Caco-2 (cell line): ENCODE measurements at regions not wholly inside any gene's neighbourhood (a gene's known extent, or its start where the extent isn't known, plus 50 kb on each side); places are given as distances from the start of the nearest gene placed in this dataset.

ENCODE experiments used
- BruUV-seq: library from RNA; stranded (reverse); fragments of 400-500 nt; replicated peaks from 2 replicates; lab custom pipeline; 2021; lab: Mats Ljungman, UMichigan
- CTCF ChIA-PET: fragments of 300-600 bp; sonication (Branson Sonifier 250); formaldehyde crosslinking; loops from one replicate; lab custom pipeline; 2022; ENCODE audit warnings: antibody characterized with exemption; lab: Charles Lee
- POLR2A ChIA-PET: fragments of 300-600 bp; sonication (Branson Sonifier 250); formaldehyde crosslinking; loops from one replicate; lab custom pipeline; 2022; ENCODE audit warnings: antibody characterized with exemption; lab: Charles Lee
- DNase-seq, 2 experiments: peaks; one replicate each; pipeline versions ENCODE4 v3.0.0 to v3.0.0-alpha.2; 2020 to 2022
- H3K27me3 ChIP-seq: replicated peaks from 2 replicates; pipeline ENCODE4 v1.6.0; 2011; ENCODE audit warnings: low read length; ENCODE audit not compliant: control insufficient read depth, insufficient read depth
- H3K36me3 ChIP-seq: 2 replicates; pipeline ENCODE4 v1.5.1; 2011; ENCODE audit warnings: low read length; ENCODE audit not compliant: control insufficient read depth, insufficient read depth
- H3K4me1 ChIP-seq: fragments of 250-450 bp; sonication (Bioruptor Pico); 2 replicates; pipeline ENCODE4 v1.5.1; 2020; ENCODE audit warnings: mild to moderate bottlenecking
- H3K4me3 ChIP-seq: 2 replicates; pipeline ENCODE4 v1.5.1; 2011; ENCODE audit warnings: low read depth, mild to moderate bottlenecking, control low read depth, low read length
- H3K9me3 ChIP-seq: fragments of 250-450 bp; sonication (Bioruptor Pico); 2 replicates; pipeline ENCODE4 v1.5.1; 2020; ENCODE audit warnings: mild to moderate bottlenecking, moderate library complexity
- H3K27ac Mint-ChIP-seq: one replicate; pipeline ENCODE4 v1.8.0; 2022; ENCODE audit warnings: mixed read lengths; ENCODE audit not compliant: unreplicated experiment
- H3K27me3 Mint-ChIP-seq: one replicate; pipeline ENCODE4 v1.8.0; 2022; ENCODE audit warnings: mixed read lengths; ENCODE audit not compliant: insufficient read depth, unreplicated experiment
- H3K36me3 Mint-ChIP-seq: one replicate; pipeline ENCODE4 v1.8.0; 2022; ENCODE audit warnings: mild to moderate bottlenecking, mixed read lengths; ENCODE audit not compliant: insufficient read depth, unreplicated experiment
- H3K4me1 Mint-ChIP-seq: one replicate; pipeline ENCODE4 v1.8.0; 2022; ENCODE audit warnings: low read depth, mixed read lengths; ENCODE audit not compliant: unreplicated experiment
- H3K4me3 Mint-ChIP-seq: one replicate; pipeline ENCODE4 v1.8.0; 2022; ENCODE audit warnings: mild to moderate bottlenecking, moderate library complexity, mixed read lengths; ENCODE audit not compliant: unreplicated experiment
- H3K9me3 Mint-ChIP-seq: one replicate; pipeline ENCODE4 v1.8.0; 2022; ENCODE audit warnings: mixed read lengths; ENCODE audit not compliant: unreplicated experiment
- intact Hi-C: fragments of 100-400 bp; cut with micrococcal nuclease; formaldehyde crosslinking; loops from one replicate; pipeline ENCODE4 v1.10.0; 2022; ENCODE audit not compliant: unreplicated experiment
- TF ChIP-seq, protein P1 (sequence below), 2 experiments: fragments of 200-600 bp in 1 of 2; IDR thresholded peaks; 1 replicate in 1 of 2; 2 replicates in 1 of 2; pipeline versions ENCODE4 v1.5.1 to v1.8.0; 2011 to 2022; ENCODE audit warnings: antibody characterized with exemption in 1 of 2, control low read depth in 1 of 2, inconsistent platforms in 1 of 2, low read depth in 1 of 2, low read length in 1 of 2, mild to moderate bottlenecking in 1 of 2, moderate library complexity in 1 of 2; ENCODE audit not compliant: insufficient read depth in 1 of 2, severe bottlenecking in 1 of 2, unreplicated experiment in 1 of 2

DNA sequence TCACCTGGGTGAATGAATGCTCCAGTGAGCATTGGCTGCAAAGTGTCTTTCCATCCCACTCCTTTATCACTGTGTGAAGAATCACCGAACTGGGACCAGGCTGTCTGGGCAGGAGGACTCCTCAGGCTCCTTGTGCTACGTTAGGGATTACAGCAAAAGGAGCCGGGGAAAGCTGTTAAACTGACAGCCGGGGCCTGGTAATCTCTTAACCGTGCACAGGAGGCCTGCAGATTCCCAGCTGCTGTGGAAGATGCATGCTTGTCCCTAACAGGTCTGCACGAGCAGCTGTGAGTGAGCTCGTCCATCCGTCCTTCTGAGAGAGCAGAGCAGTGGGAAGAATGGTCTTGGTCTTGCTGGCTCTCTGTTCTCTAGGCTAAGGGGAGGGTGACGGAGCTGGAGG, 231.5 kb downstream of the AACS start:
- Histone ChIP-seq H3K27me3 (peaks cover 2% of the 10 kb centered on the region; the same call in 1 of the 2 replicates), H3K4me3 (no peak overlapping the region), H3K9me3 (no peaks in the 10 kb centered on the region), H3K4me1 (no peaks in the 10 kb centered on the region), H3K36me3 (no peaks in the 10 kb centered on the region)
- POLR2A ChIA-PET: no interaction called here
- intact Hi-C loops: no loop called here
- Mint-ChIP-seq H3K4me3 (no peak overlapping the region), H3K4me1 (no peaks in the 10 kb centered on the region), H3K9me3 (no peaks in the 10 kb centered on the region), H3K36me3 (no peaks in the 10 kb centered on the region), H3K27me3 (peaks cover 24% of the 10 kb centered on the region), H3K27ac (no peak overlapping the region)
- CTCF ChIA-PET: no interaction called here
- DNase-seq: no peak
- BruUV-seq: no TSS peak
- TF ChIP-seq, protein P1, sequence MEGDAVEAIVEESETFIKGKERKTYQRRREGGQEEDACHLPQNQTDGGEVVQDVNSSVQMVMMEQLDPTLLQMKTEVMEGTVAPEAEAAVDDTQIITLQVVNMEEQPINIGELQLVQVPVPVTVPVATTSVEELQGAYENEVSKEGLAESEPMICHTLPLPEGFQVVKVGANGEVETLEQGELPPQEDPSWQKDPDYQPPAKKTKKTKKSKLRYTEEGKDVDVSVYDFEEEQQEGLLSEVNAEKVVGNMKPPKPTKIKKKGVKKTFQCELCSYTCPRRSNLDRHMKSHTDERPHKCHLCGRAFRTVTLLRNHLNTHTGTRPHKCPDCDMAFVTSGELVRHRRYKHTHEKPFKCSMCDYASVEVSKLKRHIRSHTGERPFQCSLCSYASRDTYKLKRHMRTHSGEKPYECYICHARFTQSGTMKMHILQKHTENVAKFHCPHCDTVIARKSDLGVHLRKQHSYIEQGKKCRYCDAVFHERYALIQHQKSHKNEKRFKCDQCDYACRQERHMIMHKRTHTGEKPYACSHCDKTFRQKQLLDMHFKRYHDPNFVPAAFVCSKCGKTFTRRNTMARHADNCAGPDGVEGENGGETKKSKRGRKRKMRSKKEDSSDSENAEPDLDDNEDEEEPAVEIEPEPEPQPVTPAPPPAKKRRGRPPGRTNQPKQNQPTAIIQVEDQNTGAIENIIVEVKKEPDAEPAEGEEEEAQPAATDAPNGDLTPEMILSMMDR (IDR thresholded peaks at IDR 0.05; ENCODE audit: insufficient read depth in 1 of 2, low read depth in 1 of 2, low read length in 1 of 2, severe bottlenecking in 1 of 2, unreplicated experiment in 1 of 2): no peak

DNA sequence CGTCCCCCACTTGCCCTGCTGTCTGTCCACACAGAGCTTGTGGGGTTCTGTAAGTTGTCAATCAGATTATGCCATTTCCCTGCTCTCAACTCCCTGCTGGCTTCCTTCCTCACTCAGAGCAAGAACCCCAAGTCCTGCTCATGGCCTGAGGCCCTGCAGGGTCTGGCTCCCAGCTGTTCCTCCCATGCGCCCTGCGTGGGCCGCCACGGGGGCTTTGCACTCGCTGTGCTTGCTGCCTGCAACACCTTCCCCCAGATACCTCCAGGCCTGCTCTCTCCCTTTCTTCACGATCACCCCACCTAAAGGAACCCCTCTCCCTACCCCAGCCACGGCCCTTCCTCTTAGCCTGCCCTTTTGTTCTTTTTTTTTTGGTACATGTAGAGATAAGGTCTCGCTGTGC, 234.6 kb downstream of the AACS start:
- no peaks in the 10 kb centered on the region for H3K36me3 ChIP-seq
- no peak overlapping the region for H3K27ac Mint-ChIP-seq
- peaks cover 2% of the 10 kb centered on the region; the same call in 1 of the 2 replicates for H3K27me3 ChIP-seq
- no peak overlapping the region for H3K4me3 ChIP-seq
- no peak for DNase-seq
- TF ChIP-seq, protein P1 (IDR thresholded peaks at IDR 0.05; ENCODE audit: insufficient read depth in 1 of 2, low read depth in 1 of 2, low read length in 1 of 2, severe bottlenecking in 1 of 2, unreplicated experiment in 1 of 2): no peak
- no peak overlapping the region for H3K4me3 Mint-ChIP-seq
- H3K9me3 Mint-ChIP-seq: no peaks in the 10 kb centered on the region
- H3K4me1 Mint-ChIP-seq: no peaks in the 10 kb centered on the region
- H3K36me3 Mint-ChIP-seq: no peaks in the 10 kb centered on the region
- H3K27me3 Mint-ChIP-seq: peaks cover 26% of the 10 kb centered on the region
- CTCF ChIA-PET: interaction anchor here (0.5 kb wide), 1 partner anchor 1882 kb away, joined by 3 read pairs; no protein-coding TSS in a partner anchor
- BruUV-seq: no TSS peak
- H3K4me1 ChIP-seq: no peaks in the 10 kb centered on the region
- H3K9me3 ChIP-seq: no peaks in the 10 kb centered on the region
- intact Hi-C loops: no loop called here
- POLR2A ChIA-PET: no interaction called here

DNA sequence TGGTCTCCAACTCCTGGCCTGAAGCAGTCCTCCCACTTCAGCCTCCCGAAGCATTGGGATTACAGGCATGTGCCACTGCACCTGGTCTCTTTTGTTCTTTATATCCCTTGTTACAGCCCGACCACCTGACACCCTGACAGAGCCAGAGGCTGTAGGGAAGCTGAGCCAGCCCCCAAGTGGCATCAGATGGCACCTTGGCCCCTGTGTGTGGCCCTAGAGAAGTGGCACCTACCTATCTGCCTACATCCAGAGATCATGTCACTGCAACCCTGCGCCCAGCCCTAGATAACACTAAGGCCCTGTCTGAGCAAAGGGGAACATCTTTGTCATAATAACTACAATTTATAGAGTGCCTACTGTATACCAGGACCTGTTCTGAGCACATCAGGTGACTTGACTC, 235.0 kb downstream of the AACS start:
- ChIA-PET POLR2A (no interaction called here), CTCF (interaction anchor here (0.5 kb wide), 1 partner anchor 1881 kb away, joined by 3 read pairs; no protein-coding TSS in a partner anchor)
- H3K27me3 Mint-ChIP-seq: peaks cover 26% of the 10 kb centered on the region
- Histone ChIP-seq H3K27me3 (peaks cover 2% of the 10 kb centered on the region; the same call in 1 of the 2 replicates), H3K4me3 (no peak overlapping the region), H3K36me3 (no peaks in the 10 kb centered on the region), H3K4me1 (no peaks in the 10 kb centered on the region), H3K9me3 (no peaks in the 10 kb centered on the region)
- no TSS peak for BruUV-seq
- H3K4me1 Mint-ChIP-seq: no peaks in the 10 kb centered on the region
- intact Hi-C loops: no loop called here
- no peaks in the 10 kb centered on the region for H3K36me3 Mint-ChIP-seq
- H3K9me3 Mint-ChIP-seq: no peaks in the 10 kb centered on the region
- TF ChIP-seq, protein P1 (IDR thresholded peaks at IDR 0.05; ENCODE audit: insufficient read depth in 1 of 2, low read depth in 1 of 2, low read length in 1 of 2, severe bottlenecking in 1 of 2, unreplicated experiment in 1 of 2): no peak
- no peak overlapping the region for H3K27ac Mint-ChIP-seq
- no peak for DNase-seq
- no peak overlapping the region for H3K4me3 Mint-ChIP-seq
